Astrocyte (in vitro differentiated cells and primary cell): ENCODE measurements at regions not wholly inside any gene's neighbourhood (a gene's known extent, or its start where the extent isn't known, plus 50 kb on each side); places are given as distances from the start of the nearest gene placed in this dataset.

Experiments used
- EZH2 ChIP-seq: IDR thresholded peaks from 2 replicates; pipeline ENCODE4 v1.6.1; 2012; ENCODE audit warnings: mild to moderate bottlenecking, low read length, inconsistent platforms; ENCODE audit not compliant: insufficient read depth
- TF ChIP-seq, protein P1 (sequence below): IDR thresholded peaks from 2 replicates; pipeline ENCODE4 v1.5.1; 2011; ENCODE audit warnings: low read depth, mild to moderate bottlenecking, inconsistent platforms, low read length, moderate library complexity; ENCODE audit not compliant: insufficient read depth

DNA sequence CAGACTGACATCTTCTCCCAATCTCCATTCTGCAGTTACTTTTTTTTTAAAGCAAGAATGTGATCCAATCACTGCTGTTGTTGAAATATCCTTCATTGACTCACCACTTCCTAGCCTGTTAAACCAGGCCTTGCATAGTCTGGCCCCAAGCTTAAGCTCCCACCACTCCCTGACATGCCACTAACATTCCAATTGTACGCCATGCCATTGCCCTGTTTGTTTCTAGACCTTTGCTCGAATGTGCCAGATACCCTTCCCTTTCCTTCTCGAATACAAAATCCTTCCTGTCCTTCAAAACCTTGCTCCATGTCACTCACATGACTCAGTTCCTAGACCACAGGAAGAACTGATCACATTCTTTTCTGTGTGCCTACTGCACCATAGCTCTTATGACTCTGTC, 224.2 kb downstream of the CYRIA start:
- TF ChIP-seq, protein P1, sequence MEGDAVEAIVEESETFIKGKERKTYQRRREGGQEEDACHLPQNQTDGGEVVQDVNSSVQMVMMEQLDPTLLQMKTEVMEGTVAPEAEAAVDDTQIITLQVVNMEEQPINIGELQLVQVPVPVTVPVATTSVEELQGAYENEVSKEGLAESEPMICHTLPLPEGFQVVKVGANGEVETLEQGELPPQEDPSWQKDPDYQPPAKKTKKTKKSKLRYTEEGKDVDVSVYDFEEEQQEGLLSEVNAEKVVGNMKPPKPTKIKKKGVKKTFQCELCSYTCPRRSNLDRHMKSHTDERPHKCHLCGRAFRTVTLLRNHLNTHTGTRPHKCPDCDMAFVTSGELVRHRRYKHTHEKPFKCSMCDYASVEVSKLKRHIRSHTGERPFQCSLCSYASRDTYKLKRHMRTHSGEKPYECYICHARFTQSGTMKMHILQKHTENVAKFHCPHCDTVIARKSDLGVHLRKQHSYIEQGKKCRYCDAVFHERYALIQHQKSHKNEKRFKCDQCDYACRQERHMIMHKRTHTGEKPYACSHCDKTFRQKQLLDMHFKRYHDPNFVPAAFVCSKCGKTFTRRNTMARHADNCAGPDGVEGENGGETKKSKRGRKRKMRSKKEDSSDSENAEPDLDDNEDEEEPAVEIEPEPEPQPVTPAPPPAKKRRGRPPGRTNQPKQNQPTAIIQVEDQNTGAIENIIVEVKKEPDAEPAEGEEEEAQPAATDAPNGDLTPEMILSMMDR, result no peak
- TF ChIP-seq EZH2, result no peak
